Body of pancreas (tissue), 4 donors: ENCODE measurements at regions not wholly inside any gene's neighbourhood (a gene's known extent, or its start where the extent isn't known, plus 50 kb on each side); places are given as distances from the start of the nearest gene placed in this dataset.

Experiments
- POLR2A ChIP-seq, 3 donors: fragments of 450-650 bp; IDR thresholded peaks; one replicate each; pipeline ENCODE4 v1.6.1; 2016; ENCODE audit warnings: antibody characterized with exemption in 3 of 3, mild to moderate bottlenecking in 2 of 3
- TF ChIP-seq, protein P1 (sequence below), 7 experiments: fragments of 450-650 bp in 4 of 7; fragments of 200-600 bp in 3 of 7; sonication (generic) in 3 of 7; IDR thresholded peaks; one replicate each; pipeline ENCODE4 v1.5.1; 2016 to 2019; ENCODE audit warnings: antibody characterized with exemption in 7 of 7

DNA sequence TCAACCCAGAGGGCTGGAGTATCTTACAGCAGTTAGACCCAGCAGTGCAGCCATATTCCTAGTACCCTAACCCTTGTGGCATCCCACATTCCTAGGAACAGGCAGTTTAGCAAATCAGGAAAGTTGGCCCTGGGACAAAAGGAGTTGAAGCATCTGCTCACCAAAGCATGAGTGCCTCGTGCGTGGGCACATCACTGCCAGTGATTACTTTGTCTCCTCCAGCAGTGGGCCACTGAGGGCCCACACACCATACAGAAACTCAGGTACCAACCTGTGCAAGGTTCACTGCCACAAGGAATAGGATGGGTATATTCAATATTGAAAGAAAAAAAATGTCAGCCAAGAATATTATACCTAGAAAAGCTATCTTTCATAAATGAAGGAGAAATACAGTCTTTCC lies 227.5 kb upstream of the CNTN5 start:
- TF ChIP-seq, protein P1, sequence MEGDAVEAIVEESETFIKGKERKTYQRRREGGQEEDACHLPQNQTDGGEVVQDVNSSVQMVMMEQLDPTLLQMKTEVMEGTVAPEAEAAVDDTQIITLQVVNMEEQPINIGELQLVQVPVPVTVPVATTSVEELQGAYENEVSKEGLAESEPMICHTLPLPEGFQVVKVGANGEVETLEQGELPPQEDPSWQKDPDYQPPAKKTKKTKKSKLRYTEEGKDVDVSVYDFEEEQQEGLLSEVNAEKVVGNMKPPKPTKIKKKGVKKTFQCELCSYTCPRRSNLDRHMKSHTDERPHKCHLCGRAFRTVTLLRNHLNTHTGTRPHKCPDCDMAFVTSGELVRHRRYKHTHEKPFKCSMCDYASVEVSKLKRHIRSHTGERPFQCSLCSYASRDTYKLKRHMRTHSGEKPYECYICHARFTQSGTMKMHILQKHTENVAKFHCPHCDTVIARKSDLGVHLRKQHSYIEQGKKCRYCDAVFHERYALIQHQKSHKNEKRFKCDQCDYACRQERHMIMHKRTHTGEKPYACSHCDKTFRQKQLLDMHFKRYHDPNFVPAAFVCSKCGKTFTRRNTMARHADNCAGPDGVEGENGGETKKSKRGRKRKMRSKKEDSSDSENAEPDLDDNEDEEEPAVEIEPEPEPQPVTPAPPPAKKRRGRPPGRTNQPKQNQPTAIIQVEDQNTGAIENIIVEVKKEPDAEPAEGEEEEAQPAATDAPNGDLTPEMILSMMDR (IDR thresholded peaks at IDR 0.05): no peak
- TF ChIP-seq POLR2A (IDR thresholded peaks at IDR 0.05): no peak
